Astrocyte (in vitro differentiated cells and primary cell): ENCODE measurements at regions not wholly inside any gene's neighbourhood (a gene's known extent, or its start where the extent isn't known, plus 50 kb on each side); places are given as distances from the start of the nearest gene placed in this dataset.

ENCODE experiments used
- DNase-seq: peaks from one replicate; pipeline ENCODE4 v3.0.0-alpha.2; 2010; ENCODE audit warnings: low read depth
- FAIRE-seq: peaks from 2 replicates; lab custom pipeline; 2011; peaks lifted over from hg19 to GRCh38; lab: Jason Lieb, UNC
- H2AFZ ChIP-seq: 2 replicates; pipeline ENCODE4 v1.6.0; 2012; ENCODE audit warnings: low read depth, low read length, inconsistent platforms
- H3K27ac ChIP-seq: 2 replicates; pipeline ENCODE4 v1.5.1; 2011; ENCODE audit warnings: low read depth, low read length, inconsistent platforms
- H3K27me3 ChIP-seq: 2 replicates; pipeline ENCODE4 v1.6.0; 2011; ENCODE audit warnings: low read length, inconsistent platforms; ENCODE audit not compliant: insufficient read depth
- H3K36me3 ChIP-seq: 2 replicates; pipeline ENCODE4 v1.5.1; 2011; ENCODE audit warnings: low read length, inconsistent platforms; ENCODE audit not compliant: insufficient read depth
- H3K4me1 ChIP-seq: 2 replicates; pipeline ENCODE4 v1.5.1; 2011; ENCODE audit warnings: low read length, inconsistent platforms; ENCODE audit not compliant: insufficient read depth
- H3K4me2 ChIP-seq: 2 replicates; pipeline ENCODE4 v1.6.0; 2012; ENCODE audit warnings: low read length, inconsistent platforms
- H3K4me3 ChIP-seq: 2 replicates; pipeline ENCODE4 v1.5.1; 2011; ENCODE audit warnings: low read depth, mild to moderate bottlenecking, low read length, inconsistent platforms; ENCODE audit not compliant: insufficient read depth
- H3K79me2 ChIP-seq: 2 replicates; pipeline ENCODE4 v1.6.0; 2012; ENCODE audit warnings: mild to moderate bottlenecking, low read length, inconsistent platforms; ENCODE audit not compliant: insufficient read depth
- H3K9ac ChIP-seq: 2 replicates; pipeline ENCODE4 v1.6.0; 2012; ENCODE audit warnings: mild to moderate bottlenecking, low read length, inconsistent platforms
- H3K9me3 ChIP-seq: 2 replicates; pipeline ENCODE4 v1.5.1; 2012; ENCODE audit warnings: low read depth, mild to moderate bottlenecking, low read length, inconsistent platforms; ENCODE audit not compliant: insufficient read depth
- H4K20me1 ChIP-seq: 2 replicates; pipeline ENCODE4 v1.6.0; 2012; ENCODE audit warnings: low read length, inconsistent platforms; ENCODE audit not compliant: insufficient read depth
- H3K27ac Mint-ChIP-seq: one replicate; pipeline ENCODE4 v1.8.0; 2021; ENCODE audit warnings: mild to moderate bottlenecking, mixed read lengths; ENCODE audit not compliant: unreplicated experiment
- H3K27me3 Mint-ChIP-seq: one replicate; pipeline ENCODE4 v1.8.0; 2021; ENCODE audit warnings: low read depth, mixed read lengths; ENCODE audit not compliant: unreplicated experiment
- H3K36me3 Mint-ChIP-seq: one replicate; pipeline ENCODE4 v1.8.0; 2021; ENCODE audit warnings: low read depth, mixed read lengths; ENCODE audit not compliant: unreplicated experiment
- H3K4me1 Mint-ChIP-seq: one replicate; pipeline ENCODE4 v1.8.0; 2021; ENCODE audit warnings: low read depth, mixed read lengths; ENCODE audit not compliant: unreplicated experiment
- H3K4me3 Mint-ChIP-seq: one replicate; pipeline ENCODE4 v1.8.0; 2021; ENCODE audit warnings: mild to moderate bottlenecking, moderate library complexity, mixed read lengths; ENCODE audit not compliant: unreplicated experiment
- H3K9me3 Mint-ChIP-seq: one replicate; pipeline ENCODE4 v1.8.0; 2021; ENCODE audit warnings: mild to moderate bottlenecking, mixed read lengths; ENCODE audit not compliant: unreplicated experiment
- CTCF ChIP-seq: IDR thresholded peaks from 2 replicates; pipeline ENCODE4 v1.5.1; 2011; ENCODE audit warnings: low read depth, mild to moderate bottlenecking, inconsistent platforms, low read length, moderate library complexity; ENCODE audit not compliant: insufficient read depth
- EZH2 ChIP-seq: IDR thresholded peaks from 2 replicates; pipeline ENCODE4 v1.6.1; 2012; ENCODE audit warnings: mild to moderate bottlenecking, low read length, inconsistent platforms; ENCODE audit not compliant: insufficient read depth

GRCh38 chr12:41950455-41950854 is 194.2 kb downstream of the GXYLT1 start:
- no peak for TF ChIP-seq CTCF
- no peak for TF ChIP-seq EZH2
- peaks cover 7% of the 10 kb centered on the region for H3K9me3 ChIP-seq
- no peaks in the 10 kb centered on the region for H3K4me1 Mint-ChIP-seq
- H3K27me3 Mint-ChIP-seq = no peaks in the 10 kb centered on the region
- H3K4me3 ChIP-seq = no peak overlapping the region
- DNase-seq = no peak
- no peak overlapping the region for H3K27ac ChIP-seq
- H3K27me3 ChIP-seq = no peaks in the 10 kb centered on the region
- no peaks in the 10 kb centered on the region for H3K36me3 ChIP-seq
- no peaks in the 10 kb centered on the region for H4K20me1 ChIP-seq
- no peaks in the 10 kb centered on the region for H3K79me2 ChIP-seq
- H3K9ac ChIP-seq = no peak overlapping the region
- H3K4me2 ChIP-seq = no peak overlapping the region
- peaks cover 4% of the 10 kb centered on the region for H3K36me3 Mint-ChIP-seq
- H3K4me1 ChIP-seq = no peaks in the 10 kb centered on the region
- no peak overlapping the region for H3K4me3 Mint-ChIP-seq
- no peak for FAIRE-seq
- H3K9me3 Mint-ChIP-seq = peaks cover 9% of the 10 kb centered on the region
- H3K27ac Mint-ChIP-seq = no peak overlapping the region
- no peak overlapping the region for H2AFZ ChIP-seq

GRCh38 chr12:41946106-41946505 is 198.6 kb downstream of the GXYLT1 start:
- no peak overlapping the region for H3K27ac ChIP-seq
- no peaks in the 10 kb centered on the region for H4K20me1 ChIP-seq
- no peak overlapping the region for H2AFZ ChIP-seq
- FAIRE-seq = no peak
- Mint-ChIP-seq H3K4me3 (no peak overlapping the region), H3K27ac (no peak overlapping the region), H3K36me3 (peaks cover 4% of the 10 kb centered on the region), H3K9me3 (peaks cover 9% of the 10 kb centered on the region), H3K27me3 (no peaks in the 10 kb centered on the region), H3K4me1 (peaks cover 5% of the 10 kb centered on the region)
- H3K4me2 ChIP-seq = no peak overlapping the region
- no peaks in the 10 kb centered on the region for H3K36me3 ChIP-seq
- H3K4me3 ChIP-seq = no peak overlapping the region
- peaks cover 3% of the 10 kb centered on the region for H3K27me3 ChIP-seq
- no peak for DNase-seq
- H3K9ac ChIP-seq = no peak overlapping the region
- no peaks in the 10 kb centered on the region for H3K4me1 ChIP-seq
- TF ChIP-seq CTCF (no peak), EZH2 (no peak)
- H3K79me2 ChIP-seq = no peaks in the 10 kb centered on the region
- H3K9me3 ChIP-seq = peaks cover 7% of the 10 kb centered on the region

- H3K9me3 Mint-ChIP-seq = peaks cover 9% of the 10 kb centered on the region
- Histone ChIP-seq H3K4me2 (no peak overlapping the region), H4K20me1 (no peaks in the 10 kb centered on the region), H3K9me3 (peaks cover 7% of the 10 kb centered on the region), H3K79me2 (no peaks in the 10 kb centered on the region), H3K27ac (no peak overlapping the region), H3K9ac (no peak overlapping the region), H3K4me3 (no peak overlapping the region), H3K36me3 (no peaks in the 10 kb centered on the region), H3K27me3 (peaks cover 3% of the 10 kb centered on the region), H3K4me1 (no peaks in the 10 kb centered on the region), H2AFZ (no peak overlapping the region)
- peak overlapping the region; percentile 63 for H3K27ac Mint-ChIP-seq
- DNase-seq (peak; percentile 89), FAIRE-seq (no peak)
- no peaks in the 10 kb centered on the region for H3K27me3 Mint-ChIP-seq
- H3K4me3 Mint-ChIP-seq = no peak overlapping the region
- H3K36me3 Mint-ChIP-seq = peaks cover 4% of the 10 kb centered on the region
- H3K4me1 Mint-ChIP-seq = peaks cover 5% of the 10 kb centered on the region
- TF ChIP-seq CTCF (no peak), EZH2 (no peak)
Measured at GRCh38 chr12:41944216-41944615, 200.5 kb downstream of the GXYLT1 start.
